ENCODE measurements at regions not wholly inside any gene's neighbourhood (a gene's known extent, or its start where the extent isn't known, plus 50 kb on each side); places are given as distances from the start of the nearest gene placed in this dataset.

DNA sequence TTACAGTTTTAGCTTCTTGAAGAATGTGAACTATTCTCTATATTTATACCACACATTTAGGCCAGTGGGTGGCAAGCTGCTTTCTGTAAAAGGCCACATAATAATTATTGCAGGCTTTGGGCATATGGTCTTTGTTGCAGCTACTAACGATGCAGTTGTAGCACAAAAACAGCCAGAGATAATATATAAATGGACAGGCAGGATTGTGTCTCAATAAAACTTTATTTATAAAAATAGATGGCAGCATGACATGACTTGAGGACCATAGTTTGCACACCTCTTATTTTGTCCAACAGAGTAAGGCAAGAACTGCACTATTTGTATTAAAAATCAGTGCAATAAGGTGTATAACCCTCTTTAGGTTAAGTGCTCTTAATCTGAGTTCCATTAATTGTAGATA lies 415.0 kb downstream of the ANXA1 start:
- no peak for DNase-seq

DNA sequence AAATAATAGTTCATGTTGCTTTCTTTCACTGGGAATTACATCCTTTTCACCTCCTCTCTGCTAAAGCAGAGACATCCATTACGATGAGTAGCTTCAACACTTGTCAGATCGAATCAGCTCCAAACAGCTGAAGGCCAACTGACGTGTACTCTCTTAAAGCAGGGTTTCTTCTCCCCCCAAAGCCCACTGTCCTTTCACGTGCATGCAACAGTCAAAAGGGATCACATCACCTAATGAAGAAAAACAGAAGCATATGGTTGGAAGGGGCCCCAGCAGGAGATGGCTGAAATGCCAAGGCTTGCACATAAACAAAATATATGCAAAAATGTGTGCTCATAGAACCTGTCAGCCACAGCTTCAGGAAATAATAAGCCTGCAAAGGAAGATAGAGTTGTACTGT lies 421.6 kb downstream of the ANXA1 start:
- DNase-seq, result no peak

DNA sequence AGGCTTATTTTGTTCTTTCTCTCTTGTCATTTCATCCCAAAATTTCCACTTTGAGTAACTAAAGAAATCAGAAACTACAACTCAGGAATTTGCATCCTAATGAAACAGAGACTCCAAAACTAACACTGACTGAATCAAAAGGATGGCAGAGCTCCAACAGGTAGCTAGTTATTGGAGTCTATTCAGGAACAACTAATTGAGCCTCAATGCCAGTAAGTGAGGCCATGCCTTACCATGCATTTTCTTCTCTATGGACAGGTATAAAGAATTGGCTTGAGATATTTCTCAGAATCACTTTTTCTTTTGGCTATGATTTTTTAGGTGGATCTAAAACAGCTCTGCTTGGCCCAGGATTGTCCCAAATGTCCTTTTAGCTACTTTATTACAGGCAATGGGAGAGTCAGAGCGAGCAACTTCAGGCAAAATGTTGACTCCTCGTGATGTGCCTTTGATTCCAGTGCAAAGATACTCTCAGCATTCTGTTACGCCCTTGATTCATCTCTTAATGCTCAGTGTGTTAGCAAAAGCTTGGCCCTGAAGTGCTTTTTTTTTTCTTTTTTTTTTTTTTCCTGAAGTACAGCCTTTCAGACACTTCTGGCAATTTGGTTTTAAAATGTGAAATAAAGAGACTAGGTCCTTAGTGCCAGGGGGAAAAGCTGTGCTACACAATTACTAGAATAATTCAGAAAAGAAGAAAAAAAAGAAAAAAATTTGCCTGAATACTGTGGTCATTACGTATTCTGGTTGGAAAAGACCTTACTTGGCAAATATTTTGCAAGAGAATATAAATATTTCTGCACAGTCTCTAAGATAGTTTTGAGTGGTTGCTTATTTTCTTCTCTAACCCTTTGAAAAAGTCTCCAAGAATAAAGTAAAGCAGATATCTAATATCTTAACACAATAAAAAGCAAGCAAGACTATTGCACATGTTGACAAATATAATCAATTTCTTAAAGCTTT lies 423.7 kb downstream of the ANXA1 start:
- DNase-seq, result no peak

DNA sequence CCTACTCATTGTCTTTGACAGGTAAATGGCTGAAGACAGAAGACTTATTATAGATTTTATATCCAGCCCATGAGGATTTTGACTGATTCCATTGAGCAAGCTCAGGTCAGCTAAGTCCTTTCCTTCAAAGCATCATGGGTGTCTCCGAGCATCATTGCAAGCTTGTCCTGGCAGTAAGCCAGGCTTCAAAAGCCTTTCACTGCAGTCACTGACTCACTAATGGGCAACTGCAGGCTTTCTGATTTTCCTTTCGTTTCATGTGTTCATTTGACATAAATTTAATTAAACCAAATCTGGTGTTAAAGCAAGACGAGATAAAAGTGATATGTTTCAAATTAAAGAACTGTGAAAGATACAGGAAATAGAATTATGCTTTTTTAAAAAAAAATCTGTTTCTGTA lies 426.2 kb downstream of the ANXA1 start:
- no peak for DNase-seq

DNA sequence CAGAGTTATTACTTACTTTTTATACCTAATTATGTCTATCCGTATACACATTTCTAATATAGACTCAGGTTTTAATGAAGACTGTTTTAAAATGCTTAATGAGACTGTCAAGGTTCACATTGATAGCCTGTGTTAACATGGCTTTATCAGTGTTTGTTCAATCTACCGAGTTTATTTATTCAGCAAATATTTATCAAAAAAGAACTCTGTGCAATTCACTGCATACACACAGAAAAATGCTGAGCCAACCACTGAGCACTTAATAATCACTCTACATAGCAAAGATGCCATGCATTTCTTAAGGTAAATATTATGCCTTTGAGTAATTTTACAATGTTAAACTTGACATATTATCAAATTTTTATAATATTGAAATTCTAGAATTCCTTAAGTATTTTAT lies 428.2 kb downstream of the ANXA1 start:
- no peak for DNase-seq

DNA sequence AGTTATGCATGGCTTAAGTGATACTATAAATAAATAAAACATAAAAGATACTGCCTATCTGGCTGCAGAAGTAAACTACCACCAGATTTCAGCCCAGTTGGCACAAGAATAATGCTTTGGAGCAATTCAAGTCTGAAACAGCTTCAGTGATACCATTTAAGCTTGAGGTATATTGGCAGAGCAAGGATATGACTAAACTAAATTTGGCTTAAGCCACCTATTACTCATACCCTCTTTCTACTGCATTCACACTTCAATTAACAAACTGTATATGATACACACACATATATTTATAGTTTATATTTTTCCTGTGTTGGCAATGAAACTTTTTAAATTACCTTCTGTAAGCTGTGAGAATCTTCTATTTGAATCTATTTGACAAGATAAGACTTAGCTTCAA lies 431.9 kb downstream of the ANXA1 start:
- no peak for DNase-seq

DNA sequence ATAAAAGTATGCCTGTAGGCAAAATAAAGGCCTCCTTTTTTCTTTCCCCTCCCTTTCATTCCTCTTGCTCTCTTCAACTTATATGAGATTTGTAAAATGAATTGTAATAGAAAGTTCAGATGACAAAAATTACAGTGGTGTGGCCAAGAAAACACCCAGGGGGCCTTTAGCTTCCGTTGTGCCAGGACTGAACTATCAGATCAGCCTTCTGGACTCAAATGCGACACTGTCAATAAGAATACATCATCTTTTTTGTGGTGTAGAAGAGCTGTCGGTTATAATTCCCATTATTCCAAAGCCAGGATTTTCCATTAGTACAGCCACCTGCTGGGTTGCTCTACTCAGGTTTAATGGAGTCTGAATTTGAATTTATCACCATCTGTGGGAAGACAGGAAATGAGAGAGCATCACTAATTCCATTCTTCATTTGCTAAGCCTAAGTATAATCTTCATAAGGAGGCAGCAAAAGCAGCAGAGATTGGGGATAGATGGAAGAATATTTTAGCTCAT lies 443.4 kb downstream of the ANXA1 start:
- DNase-seq, result no peak

DNA sequence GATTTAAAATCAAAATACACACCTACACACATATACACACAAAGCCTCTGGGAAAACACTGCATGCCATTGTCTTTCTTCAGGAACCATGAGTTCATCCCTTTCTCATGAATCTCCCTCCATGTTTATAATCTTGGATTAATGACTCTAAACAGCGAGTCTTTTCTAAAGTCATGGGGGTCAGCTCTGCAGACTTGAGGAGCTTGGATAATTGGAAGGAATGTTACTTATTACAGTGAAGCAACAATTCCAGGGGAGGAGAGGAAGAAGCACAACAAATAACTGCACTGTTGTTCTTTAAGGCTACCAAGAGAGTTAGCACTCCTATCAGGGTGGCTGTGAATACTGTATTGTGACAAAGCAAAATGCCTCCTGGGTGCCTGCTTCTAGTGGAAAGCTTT lies 444.7 kb downstream of the ANXA1 start:
- DNase-seq, result no peak

DNA sequence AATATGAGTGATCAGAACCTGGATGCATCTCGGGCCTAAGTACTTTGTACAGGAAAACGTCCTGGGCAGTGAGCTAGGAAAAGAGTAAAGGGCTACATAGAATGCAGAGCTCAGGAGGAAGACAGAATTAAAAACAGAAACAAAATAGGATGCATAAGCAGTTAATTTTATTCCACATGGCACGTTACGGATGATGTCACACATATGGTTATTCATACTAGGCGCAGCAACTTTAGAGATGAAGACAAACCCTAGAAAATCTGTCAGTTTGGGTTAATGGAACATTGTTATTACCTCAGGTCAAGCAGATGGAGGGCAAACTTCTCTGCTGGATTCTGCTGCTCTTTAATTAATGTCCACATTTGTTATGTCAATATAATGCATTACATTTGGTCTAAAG lies 445.4 kb downstream of the ANXA1 start:
- no peak for DNase-seq

DNA sequence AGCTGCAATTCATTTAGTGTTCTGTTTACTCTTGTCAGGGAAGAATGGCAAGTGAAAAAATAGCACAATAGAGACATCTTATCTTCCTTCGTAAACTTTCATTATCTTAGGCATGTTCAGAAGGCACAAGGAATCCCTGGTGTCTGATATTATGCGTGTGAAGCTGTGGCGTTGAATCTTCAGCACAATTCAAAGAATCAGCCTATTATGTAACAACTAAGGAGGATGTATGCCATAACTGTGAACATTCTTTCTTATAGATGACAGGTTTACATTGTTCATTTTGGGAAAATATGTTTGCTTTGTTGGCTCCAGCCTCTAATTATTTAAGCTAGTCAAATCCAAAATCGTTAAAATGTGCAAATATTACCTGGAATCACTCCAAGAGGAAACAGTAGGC lies 446.1 kb downstream of the ANXA1 start:
- DNase-seq, result no peak

DNA sequence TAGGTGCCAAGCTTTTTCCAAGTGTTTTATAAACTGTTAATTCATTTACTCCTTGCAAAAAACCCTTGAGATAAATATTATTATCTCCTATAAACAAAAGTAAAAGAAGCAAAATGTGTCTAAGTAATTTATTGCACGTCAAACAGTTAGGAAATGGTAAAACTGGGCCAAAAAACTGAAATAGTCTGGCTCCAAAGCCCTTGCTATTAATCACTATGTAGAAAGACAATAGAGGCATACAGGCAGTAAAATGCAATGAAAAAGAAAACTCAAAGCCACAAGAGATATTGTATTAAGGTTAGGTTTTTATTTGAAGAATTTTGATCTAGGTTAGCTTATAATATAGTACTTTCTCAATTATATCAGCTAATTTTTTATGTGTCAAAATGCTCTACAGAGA lies 457.7 kb downstream of the ANXA1 start:
- DNase-seq, result no peak

DNA sequence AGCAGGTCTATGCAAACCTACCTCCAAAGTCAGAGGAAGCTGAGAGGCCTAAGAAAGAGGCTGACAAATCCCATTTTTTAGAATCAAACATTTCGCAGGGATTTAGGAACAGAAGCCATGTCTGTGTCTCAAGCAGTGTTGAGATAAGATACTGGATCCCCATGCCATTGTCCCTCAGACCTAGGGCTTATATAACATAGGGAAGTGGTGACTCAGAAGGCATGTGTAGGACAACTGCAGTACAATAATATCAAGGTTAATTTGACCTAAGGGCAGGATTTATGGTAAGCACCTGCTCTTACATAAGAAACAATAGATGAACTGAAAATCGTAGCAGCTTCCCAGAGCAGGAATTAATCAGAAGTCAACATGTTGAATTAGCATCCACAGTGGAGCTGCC lies 459.4 kb downstream of the ANXA1 start:
- DNase-seq, result no peak

DNA sequence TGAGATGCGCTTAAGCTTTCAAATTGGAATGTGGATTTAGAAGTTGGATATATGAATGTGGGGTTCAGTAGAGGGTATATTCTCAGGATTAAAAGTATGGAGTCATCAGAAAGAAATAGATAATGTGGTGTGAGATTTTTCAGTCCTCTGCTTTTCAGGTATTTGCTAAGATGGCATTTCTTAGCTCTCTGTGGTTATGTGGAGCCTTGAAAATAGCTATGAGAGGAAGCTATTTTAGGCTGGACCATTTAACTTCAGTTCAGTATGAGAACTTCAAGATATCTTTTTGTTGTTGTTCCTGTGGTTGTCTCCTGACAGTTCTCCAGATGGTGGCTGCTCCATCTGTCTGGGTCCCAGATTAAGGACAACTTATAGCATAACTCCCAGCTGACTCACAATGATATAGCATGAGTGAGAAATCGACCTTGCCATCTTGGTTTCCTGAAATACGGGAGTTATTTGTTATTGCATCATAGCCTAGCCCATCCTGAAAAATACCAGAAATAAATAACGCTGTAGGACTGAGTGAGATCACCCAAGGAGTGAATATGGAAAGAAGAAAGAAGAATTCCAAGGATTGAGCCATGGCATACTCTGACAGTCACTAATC lies 461.5 kb downstream of the ANXA1 start:
- DNase-seq, result no peak

DNA sequence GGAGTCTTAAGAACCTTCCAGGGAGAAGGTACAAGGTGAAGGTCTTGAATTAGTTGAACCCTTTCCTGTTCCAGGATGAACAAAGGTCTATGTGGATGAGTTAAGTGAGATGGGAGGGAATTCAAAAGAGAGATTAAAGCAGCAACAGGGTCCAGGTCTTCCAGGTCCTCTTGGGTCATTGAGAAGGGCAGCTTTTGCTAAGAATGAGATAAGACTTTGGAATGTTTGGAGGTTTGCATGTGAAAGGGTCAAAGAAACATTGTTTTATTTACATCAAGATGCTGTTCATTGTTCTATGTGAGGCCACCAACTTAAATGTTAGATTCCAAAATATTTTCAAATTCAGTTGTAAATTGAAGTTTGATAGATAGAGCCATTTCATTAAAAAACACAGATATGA lies 463.9 kb downstream of the ANXA1 start:
- no peak for DNase-seq

DNA sequence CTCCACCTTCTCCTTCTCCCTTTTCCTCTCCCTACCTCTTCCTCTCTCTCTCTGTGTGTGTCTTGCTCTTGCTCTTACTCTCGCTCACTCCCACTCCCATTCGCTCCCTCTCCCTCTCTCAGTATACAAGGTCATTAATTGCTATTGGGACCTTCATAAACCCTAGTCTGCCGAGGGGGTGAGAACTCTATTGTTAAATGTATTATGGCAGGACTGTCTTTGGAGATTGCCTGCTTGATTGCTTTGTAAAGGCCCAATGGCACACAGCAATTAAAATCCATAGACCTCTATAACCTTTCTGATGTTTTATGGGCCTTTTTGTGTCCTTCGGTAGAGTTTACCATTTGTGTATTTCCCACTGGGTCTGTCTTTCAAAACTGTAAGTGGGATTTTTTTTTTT lies 465.9 kb downstream of the ANXA1 start:
- DNase-seq, result no peak

DNA sequence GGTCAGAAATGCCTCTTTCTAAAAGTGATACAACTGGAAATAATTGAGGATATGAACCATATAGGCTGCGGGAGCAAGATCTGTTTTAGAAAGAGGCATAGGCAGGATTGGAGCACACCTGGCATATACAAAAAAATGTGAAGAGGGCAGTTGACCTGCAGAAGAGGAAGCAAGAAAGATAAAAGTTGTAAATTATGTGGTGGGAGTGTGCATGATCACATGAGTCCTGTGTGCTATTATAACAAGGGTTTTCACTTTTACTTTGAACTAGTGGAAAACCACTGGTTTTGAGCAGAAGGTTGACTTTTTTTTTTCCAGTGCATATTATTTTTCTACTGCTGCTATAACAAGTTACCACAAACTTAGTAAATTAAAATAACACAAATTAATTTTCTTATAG lies 489.3 kb downstream of the ANXA1 start:
- no peak for DNase-seq

DNA sequence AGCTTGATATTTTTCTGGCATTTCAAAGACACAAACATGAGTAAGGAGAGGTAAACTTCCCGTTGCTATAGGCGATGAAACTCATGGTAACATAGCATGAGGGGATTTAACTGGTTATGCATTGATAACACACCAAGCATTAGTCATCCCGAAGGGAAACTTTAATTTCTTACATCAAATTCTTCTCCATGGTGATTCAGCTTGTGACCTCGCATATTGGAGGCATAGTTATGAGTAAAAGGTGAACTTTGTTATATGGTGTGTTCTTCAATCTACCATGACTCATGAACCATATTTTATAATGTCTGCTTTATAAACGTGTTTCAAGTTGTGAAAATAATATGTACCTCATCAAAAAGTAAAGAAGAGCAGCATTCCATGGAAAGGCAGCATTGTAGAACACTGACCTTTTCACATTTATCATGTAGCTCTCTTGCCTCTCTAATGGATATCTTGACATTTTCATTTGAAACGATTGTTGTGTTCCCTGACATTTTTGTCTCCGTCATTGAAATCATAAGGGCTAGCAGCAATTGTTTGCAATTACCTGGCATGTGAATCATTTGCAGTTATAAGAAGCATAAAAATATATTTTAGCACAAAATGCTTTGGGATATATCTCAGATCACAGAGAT lies 491.8 kb downstream of the ANXA1 start:
- no peak for DNase-seq

DNA sequence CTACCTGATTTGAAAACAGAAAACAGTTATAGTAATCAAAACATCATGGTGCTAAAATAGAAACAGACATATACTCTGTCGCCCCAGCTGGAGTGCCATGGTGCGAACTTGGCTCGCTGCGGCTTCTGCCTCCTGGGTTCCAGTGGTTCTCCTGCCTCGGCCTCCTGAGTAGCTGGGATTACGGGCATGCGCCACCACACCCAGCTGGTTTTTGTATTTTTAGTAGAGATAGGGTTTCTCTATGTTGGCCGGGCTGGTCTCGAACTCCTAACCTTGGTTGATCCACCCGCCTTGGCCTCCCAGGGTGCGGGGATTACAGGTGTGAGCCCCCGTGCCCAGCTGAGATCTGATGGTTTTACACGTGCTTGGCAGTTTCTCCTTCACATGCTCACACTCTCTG lies 495.9 kb downstream of the ANXA1 start:
- DNase-seq, result no peak

DNA sequence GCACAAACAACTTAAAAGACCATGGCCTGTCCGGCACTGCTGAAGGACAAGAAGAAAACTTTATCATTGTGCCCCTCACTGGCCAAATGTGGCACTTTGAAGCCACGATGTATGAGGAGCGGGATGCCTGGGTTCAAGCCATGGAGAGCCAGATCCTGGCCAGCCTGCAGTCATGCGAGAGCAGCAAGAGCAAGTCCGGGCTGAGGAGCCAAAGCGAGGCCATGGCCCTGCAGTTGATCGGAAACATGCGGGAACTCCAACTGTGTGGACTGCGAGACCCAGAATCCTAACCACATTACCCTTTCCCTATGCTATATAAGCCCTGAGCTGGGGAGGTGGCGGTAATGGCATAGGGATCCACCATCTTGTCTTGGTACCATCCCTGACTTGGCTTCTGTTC lies 497.9 kb downstream of the ANXA1 start:
- no peak for DNase-seq

DNA sequence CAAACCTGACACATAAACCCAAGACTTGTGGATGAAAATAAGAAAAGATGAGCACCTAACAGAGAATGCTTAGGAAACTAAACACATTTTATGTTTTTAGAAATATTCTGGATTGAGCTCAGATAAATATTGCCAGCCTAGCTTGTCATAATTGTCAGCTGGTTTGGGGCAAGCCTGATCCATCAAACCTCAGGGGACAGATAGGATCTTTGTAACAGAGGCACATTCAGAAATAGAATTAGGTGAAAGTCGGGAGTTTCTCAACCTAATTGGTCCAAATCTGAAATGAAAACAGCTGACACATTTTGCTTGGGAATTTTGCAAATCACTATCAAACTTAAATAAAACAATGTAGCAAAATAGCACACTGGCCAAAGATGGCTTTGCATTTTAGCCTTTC lies 503.7 kb downstream of the ANXA1 start:
- DNase-seq, result no peak

DNA sequence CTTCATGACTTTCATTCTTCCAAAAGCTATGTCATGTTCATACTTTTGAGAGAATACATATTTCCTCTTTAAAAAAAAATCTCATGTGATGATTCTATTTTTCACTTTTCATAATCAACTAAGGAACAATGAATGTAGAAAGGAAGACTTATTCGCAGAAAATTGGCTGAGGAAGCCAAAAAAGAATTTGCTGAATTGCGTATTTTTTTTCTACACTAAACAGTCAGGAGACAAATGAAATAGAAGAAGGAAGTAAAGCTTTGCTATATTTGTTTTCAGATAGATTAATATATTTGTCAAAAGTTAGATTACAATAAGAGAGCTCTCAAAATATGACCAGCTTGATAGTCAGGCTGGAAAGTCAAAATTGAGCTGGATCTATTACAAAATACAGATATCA lies 504.2 kb downstream of the ANXA1 start:
- DNase-seq, result no peak

DNA sequence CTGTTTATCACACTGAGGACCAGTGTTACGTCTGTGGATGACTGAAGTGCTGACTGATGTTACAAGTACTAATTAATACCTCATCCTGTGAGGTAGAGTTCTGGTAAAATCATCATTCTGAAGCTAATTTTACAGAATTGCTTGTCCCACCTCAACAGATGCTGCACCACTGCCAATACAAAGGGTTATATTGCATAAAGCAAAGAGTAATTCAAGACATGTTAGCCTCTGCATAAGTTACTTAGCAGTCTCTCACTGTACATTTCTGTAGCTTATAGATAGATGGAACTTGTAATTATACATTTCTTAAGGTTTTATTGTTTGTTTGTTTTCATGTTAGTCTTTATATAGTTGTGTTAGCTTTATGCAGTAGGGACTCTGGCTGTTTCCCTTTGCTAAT lies 513.6 kb downstream of the ANXA1 start:
- DNase-seq, result no peak

DNA sequence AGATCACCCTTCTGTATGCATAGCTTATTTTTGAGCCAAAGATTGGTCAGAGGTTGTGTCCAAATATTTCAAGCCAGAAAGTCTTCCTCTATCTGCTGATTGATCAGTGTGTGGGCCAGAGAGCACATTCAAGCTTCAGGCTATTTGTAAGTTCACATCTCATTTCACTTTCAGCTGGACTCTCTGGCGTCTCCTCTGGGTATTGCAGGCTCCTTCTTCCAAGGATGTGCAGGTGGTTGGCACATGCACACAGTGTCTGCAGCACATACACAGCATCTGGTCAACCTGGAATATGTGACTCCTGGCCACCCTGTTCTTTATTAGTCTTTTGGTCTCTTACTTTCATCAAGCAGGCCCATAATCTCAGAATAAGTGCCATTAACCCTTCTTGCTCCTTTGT lies 516.1 kb downstream of the ANXA1 start:
- DNase-seq, result no peak

DNA sequence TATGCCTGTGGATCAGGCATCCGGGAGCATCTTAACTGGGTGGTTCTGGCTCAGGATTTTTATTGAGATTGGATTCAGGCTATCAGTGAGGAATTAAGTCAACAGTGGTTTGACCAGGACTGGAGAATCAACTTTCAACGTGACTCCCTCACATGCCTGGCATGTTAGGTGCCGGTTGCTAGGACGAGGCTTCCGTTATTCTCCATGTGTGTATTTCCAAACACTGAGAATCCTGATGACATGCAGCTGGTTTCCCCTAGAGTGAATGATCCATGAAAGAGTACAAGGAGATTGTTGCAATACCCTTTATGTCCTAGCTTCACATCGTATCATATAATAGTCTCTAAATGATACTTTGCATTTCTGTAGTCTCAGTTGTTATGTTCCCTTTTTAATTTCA lies 529.2 kb downstream of the ANXA1 start:
- DNase-seq, result no peak

All from GF-D8 (cell line).